Aorta (tissue), 5 donors: ENCODE measurements at regions not wholly inside any gene's neighbourhood (a gene's known extent, or its start where the extent isn't known, plus 50 kb on each side); places are given as distances from the start of the nearest gene placed in this dataset.
"Not testable (repeated sequence)": the region's sequence is repeated elsewhere in the genome, so short reads cannot be mapped to it uniquely, and the experiment has no call there.

Source experiments
- ATAC-seq: fragments of 200-7000 bp; cut with Tn5 transposase; one replicate; pipeline ENCODE4 v1.9.1; 2022; ENCODE audit warnings: moderate library complexity; ENCODE audit not compliant: low FRiP score
- DNase-seq, 2 donors: peaks; one replicate each; pipeline ENCODE4 v3.0.0-alpha.2; 2020
- H3K27ac ChIP-seq, 2 donors: one replicate each; pipeline ENCODE4 v1.5.1; 2013; ENCODE audit warnings: low read length in 2 of 2, mild to moderate bottlenecking in 2 of 2, moderate library complexity in 2 of 2, control low read depth in 1 of 2, inconsistent platforms in 1 of 2, low read depth in 1 of 2
- H3K27me3 ChIP-seq, 2 donors: one replicate each; pipeline ENCODE4 v1.6.1; 2013; ENCODE audit warnings: control low read depth in 1 of 2, low read length in 1 of 2, mild to moderate bottlenecking in 1 of 2, moderate library complexity in 1 of 2; ENCODE audit not compliant: insufficient read depth in 2 of 2, control insufficient read depth in 1 of 2
- H3K36me3 ChIP-seq, 2 donors: one replicate each; pipeline ENCODE4 v1.6.1; 2013; ENCODE audit warnings: control low read depth in 1 of 2, low read length in 1 of 2, mild to moderate bottlenecking in 1 of 2; ENCODE audit not compliant: insufficient read depth in 2 of 2, control insufficient read depth in 1 of 2
- H3K4me1 ChIP-seq, 2 donors: one replicate each; pipeline ENCODE4 v1.6.1; 2013; ENCODE audit warnings: low read length in 2 of 2, control low read depth in 1 of 2, mild to moderate bottlenecking in 1 of 2, moderate library complexity in 1 of 2; ENCODE audit not compliant: insufficient read depth in 2 of 2, control insufficient read depth in 1 of 2
- H3K4me3 ChIP-seq, 2 donors: one replicate each; pipeline ENCODE4 v1.5.1; 2013; ENCODE audit warnings: low read length in 2 of 2, control low read depth in 1 of 2, mild to moderate bottlenecking in 1 of 2
- H3K9me3 ChIP-seq: one replicate; pipeline ENCODE4 v1.6.1; 2013; ENCODE audit warnings: mild to moderate bottlenecking, low read length; ENCODE audit not compliant: control insufficient read depth
- WGBS, 2 donors: extraction: QIAGEN DNeasy Blood & Tissue Kit; methylation state at CpG; one replicate each; pipeline ENCODE4 v1.1.7; 2013; 5-methylcytosine and 5-hydroxymethylcytosine counted together
- intact Hi-C, 2 donors: fragments of 100-400 bp; cut with DNase I; formaldehyde crosslinking; loops; one replicate each; pipeline versions ENCODE4 v1.14.2 to v1.15.0; 2022
- donor health status: healthy with polysubstance abuse.
- donor health status: Bipolar disorder and iron deficiency.
- donor health status: DM: no; HTN: no; CAD: no.
- donor health status: DM: no; HTN: no; CAD: no.
- donor health status: DM: yes; HTN: yes; CAD: no.

DNA sequence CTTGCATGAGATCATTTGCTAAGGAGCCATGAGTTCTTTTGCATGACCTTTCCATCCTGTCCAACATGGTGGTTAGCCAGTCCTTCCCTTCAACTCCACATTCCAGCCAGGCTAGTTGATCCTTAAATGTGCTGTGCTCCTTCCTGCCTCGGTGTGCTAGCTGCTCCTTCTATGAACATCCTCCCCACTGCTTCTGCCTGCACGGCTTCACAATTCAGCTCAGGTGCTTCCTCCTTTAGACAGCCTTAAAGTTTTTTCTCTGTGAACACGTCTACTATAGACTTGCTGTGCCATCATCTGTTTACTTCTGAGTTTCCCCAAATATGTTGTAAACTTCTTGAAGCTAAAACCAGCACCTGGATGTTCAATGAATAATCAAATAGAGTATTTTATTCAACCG, 95.5 kb downstream of the OTUD1 start:
- H3K27me3 ChIP-seq = no peaks in the 10 kb centered on the region
- intact Hi-C loops = no loop called here
- WGBS, 2 donors = 81 to 83% methylated on average over 4 of the region's 4 CpGs

GRCh38 chr10:23534761-23535160, 95.9 kb downstream of the OTUD1 start:
- ATAC-seq = no peak
- WGBS, 2 donors = 73 to 90% methylated on average over 1 of the region's 1 CpG
- DNase-seq = no peak
- Histone ChIP-seq H3K4me1 (no peaks in the 10 kb centered on the region), H3K9me3 (peaks cover 1% of the 10 kb centered on the region), H3K27ac (no peak overlapping the region), H3K36me3 (no peaks in the 10 kb centered on the region), H3K27me3 (no peaks in the 10 kb centered on the region), H3K4me3 (no peak overlapping the region)
- intact Hi-C loops = no loop called here

More for the DNA sequence above, 95.5 kb downstream of the OTUD1 start:
- DNase-seq = no peak
- H3K4me3 ChIP-seq = no peak overlapping the region
- no peaks in the 10 kb centered on the region for H3K36me3 ChIP-seq
- peaks cover 1% of the 10 kb centered on the region for H3K9me3 ChIP-seq
- no peak for ATAC-seq
- H3K4me1 ChIP-seq = no peaks in the 10 kb centered on the region
- H3K27ac ChIP-seq = no peak overlapping the region

DNA sequence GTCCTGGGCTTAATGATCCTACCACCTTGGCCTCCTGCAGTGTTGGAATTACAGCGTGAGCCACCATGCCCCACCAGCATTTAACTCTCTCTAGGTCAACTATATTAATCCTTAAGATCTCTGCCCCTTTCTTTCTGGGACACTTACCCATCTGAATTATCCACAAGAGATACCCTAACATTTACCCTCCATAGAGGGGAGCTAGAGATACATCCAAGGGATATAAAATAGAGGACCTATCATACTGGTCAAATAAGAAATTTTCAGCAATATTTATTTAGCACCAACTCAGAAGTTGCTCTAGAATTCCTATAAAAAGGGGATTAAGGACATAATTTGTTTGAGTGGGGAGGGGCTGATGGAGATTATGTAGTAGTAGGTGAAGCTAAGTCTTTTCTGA, 96.5 kb downstream of the OTUD1 start:
- H3K27ac ChIP-seq = no peak overlapping the region
- H3K9me3 ChIP-seq = peaks cover 1% of the 10 kb centered on the region
- no peaks in the 10 kb centered on the region for H3K27me3 ChIP-seq
- no peak for DNase-seq
- no peak for ATAC-seq
- WGBS, 2 donors = 25 to 44% methylated on average over 1 of the region's 1 CpG
- H3K4me1 ChIP-seq = no peaks in the 10 kb centered on the region
- H3K4me3 ChIP-seq = no peak overlapping the region
- intact Hi-C loops = no loop called here
- H3K36me3 ChIP-seq = no peaks in the 10 kb centered on the region

DNA sequence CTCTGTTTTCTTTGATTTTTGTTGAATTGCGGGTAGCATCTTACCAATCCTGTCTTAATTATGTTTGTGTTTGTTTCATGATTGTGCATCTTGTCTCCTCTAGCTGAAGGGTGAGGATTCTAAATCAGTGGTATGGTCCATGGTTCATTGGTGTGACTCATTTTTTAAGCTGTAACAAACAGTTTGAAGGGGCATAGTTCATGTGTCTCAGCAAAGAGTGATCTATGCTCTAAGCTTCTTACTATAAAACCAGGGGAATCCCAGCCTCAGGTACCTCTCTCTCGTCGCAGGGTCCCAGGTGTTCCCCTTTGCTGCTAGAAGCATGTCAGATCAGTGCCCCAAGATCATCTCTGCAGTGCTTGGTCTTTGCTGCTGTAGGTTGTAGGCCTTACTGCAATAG, 100.1 kb downstream of the OTUD1 start:
- no peak for ATAC-seq
- Histone ChIP-seq H3K27me3 (no peaks in the 10 kb centered on the region), H3K27ac (no peak overlapping the region), H3K9me3 (no peaks in the 10 kb centered on the region), H3K4me1 (no peaks in the 10 kb centered on the region), H3K4me3 (no peak overlapping the region), H3K36me3 (no peaks in the 10 kb centered on the region)
- 86 to 88% methylated on average over 3 of the region's 3 CpGs for WGBS, 2 donors
- intact Hi-C loops = no loop called here
- DNase-seq = no peak

- H3K27ac ChIP-seq = no peak overlapping the region
- WGBS, 2 donors = 0 to 2% methylated on average over 2 of the region's 2 CpGs
- intact Hi-C loops = no loop called here
- H3K9me3 ChIP-seq = no peaks in the 10 kb centered on the region
- DNase-seq (no peak), ATAC-seq (no peak)
- no peak overlapping the region for H3K4me3 ChIP-seq
- H3K27me3 ChIP-seq = no peaks in the 10 kb centered on the region
- no peaks in the 10 kb centered on the region for H3K4me1 ChIP-seq
- H3K36me3 ChIP-seq = no peaks in the 10 kb centered on the region
Observed at GRCh38 chr10:23540401-23541030, 101.6 kb downstream of the OTUD1 start.

DNA sequence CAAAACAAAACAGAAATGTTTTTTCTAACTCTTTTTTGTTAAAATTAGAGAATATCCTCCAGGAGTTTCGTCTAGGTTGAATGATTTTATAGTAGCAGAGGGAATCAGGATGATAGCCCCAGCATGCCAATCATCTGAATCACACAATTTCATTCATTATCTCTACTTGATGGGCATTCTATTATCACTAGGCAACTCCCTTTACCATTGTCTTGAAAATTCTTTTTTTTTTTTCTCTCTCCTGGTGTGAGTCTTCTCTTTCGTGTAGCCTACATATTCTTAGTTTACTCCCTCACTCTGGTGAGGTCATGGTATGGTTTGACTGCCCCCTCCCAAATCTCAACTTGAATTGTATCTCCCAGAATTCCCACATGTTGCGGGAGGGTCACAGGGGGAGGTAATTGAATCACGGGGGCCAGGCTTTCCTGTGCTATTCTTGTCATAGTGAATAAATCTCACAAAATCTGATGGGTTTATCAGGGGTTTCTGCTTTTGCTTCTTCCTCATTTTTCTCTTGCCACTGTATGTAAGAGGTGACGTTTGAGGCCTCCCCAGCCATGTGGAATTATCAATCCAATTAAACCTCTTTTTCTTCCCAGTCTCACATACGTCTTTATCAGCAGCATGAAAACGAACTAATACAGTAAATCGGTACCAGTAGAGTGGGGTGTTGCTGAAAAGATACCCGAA, 105.0 kb downstream of the OTUD1 start:
- Histone ChIP-seq H3K36me3 (no peaks in the 10 kb centered on the region), H3K27me3 (no peaks in the 10 kb centered on the region), H3K4me1 (no peaks in the 10 kb centered on the region), H3K27ac (no peak overlapping the region), H3K4me3 (no peak overlapping the region), H3K9me3 (no peaks in the 10 kb centered on the region)
- intact Hi-C loops = no loop called here
- ATAC-seq = no peak
- DNase-seq = no peak
- 70% methylated on average over 9 of the region's 9 CpGs for WGBS, 2 donors

DNA sequence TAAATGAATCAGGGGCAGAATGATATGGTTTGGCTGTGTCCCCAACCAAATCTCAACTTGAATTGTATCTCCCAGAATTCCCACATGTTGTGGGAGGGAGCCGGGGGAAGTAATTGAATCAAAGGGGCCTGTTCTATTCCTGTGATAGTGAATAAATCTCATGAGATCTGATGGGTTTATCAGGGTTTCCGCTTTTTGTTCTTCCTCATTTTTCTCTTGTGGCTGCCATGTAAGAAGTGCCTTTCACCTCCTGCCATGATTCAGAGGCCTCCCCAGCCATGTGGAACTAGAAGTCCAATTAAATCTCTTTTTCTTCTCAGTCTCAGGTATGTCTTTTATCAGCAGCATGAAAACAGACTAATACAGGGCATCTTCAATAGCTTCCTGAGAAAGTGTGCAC, 107.0 kb downstream of the OTUD1 start:
- H3K36me3 ChIP-seq, H3K27ac ChIP-seq, H3K4me3 ChIP-seq, ATAC-seq, DNase-seq, H3K27me3 ChIP-seq, H3K9me3 ChIP-seq, H3K4me1 ChIP-seq, intact Hi-C loops: not testable (repeated sequence)
- WGBS, 2 donors = 79 to 80% methylated on average over 2 of the region's 2 CpGs

- intact Hi-C loops = no loop called here
- no peak for DNase-seq
- Histone ChIP-seq H3K27me3 (no peaks in the 10 kb centered on the region), H3K36me3 (no peaks in the 10 kb centered on the region), H3K4me3 (no peak overlapping the region), H3K9me3 (no peaks in the 10 kb centered on the region), H3K27ac (no peak overlapping the region), H3K4me1 (no peaks in the 10 kb centered on the region)
- WGBS, 2 donors = 78 to 82% methylated on average over 5 of the region's 5 CpGs
- ATAC-seq = no peak
Observed at GRCh38 chr10:23556727-23557440, 118.0 kb downstream of the OTUD1 start.

GRCh38 chr10:23557777-23558176, 118.9 kb downstream of the OTUD1 start:
- no peaks in the 10 kb centered on the region for H3K36me3 ChIP-seq
- no peak overlapping the region for H3K4me3 ChIP-seq
- H3K4me1 ChIP-seq = no peaks in the 10 kb centered on the region
- peaks cover 4% of the 10 kb centered on the region for H3K9me3 ChIP-seq
- DNase-seq (no peak), ATAC-seq (no peak)
- intact Hi-C loops = no loop called here
- no peak overlapping the region for H3K27ac ChIP-seq
- H3K27me3 ChIP-seq = no peaks in the 10 kb centered on the region
- WGBS, 2 donors = 74 to 82% methylated on average over 4 of the region's 4 CpGs
